ENCODE measurements at regions not wholly inside any gene's neighbourhood (a gene's known extent, or its start where the extent isn't known, plus 50 kb on each side); places are given as distances from the start of the nearest gene placed in this dataset.

DNA sequence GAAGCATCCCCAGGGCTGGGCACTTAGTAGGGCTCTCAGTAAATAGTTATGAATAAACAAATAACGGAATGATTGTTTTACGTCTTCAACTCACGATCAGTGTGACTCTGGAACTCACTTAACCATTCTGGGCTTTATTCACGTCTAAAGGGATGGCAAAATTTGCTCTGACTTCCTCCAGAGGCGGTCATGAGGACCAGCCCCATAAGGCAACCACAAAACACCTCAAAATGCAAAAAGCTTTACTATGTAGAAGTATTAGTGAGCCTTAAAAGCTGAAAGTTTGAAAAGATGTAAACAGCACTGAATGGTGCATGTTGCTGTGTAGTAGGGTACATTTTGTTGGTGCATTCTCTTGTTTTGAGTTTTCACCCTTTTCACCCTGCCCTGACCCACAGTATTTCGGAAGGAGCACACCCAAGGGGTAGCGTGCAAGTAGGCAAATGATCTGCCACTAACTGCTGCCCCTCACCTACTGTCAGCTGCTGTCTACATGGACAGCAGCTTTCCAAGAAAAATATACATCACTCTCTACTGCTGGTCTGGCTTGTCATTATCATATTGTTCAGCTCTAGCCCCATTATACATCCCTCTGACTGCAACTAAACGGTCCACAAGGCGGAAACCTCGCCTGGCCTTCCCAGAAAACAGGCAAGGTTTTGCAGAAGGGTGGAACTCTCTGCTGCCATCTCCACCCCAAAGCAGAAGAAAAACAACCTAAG lies 308.5 kb upstream of the PROK2 start:
- no peak for DNase-seq (ENCODE audit: low spot score in 2 of 2)
- TF ChIP-seq EP300 (IDR thresholded peaks at IDR 0.05) (no peak), POLR2A (IDR thresholded peaks at IDR 0.05) (no peak)
- TF ChIP-seq, protein P1, sequence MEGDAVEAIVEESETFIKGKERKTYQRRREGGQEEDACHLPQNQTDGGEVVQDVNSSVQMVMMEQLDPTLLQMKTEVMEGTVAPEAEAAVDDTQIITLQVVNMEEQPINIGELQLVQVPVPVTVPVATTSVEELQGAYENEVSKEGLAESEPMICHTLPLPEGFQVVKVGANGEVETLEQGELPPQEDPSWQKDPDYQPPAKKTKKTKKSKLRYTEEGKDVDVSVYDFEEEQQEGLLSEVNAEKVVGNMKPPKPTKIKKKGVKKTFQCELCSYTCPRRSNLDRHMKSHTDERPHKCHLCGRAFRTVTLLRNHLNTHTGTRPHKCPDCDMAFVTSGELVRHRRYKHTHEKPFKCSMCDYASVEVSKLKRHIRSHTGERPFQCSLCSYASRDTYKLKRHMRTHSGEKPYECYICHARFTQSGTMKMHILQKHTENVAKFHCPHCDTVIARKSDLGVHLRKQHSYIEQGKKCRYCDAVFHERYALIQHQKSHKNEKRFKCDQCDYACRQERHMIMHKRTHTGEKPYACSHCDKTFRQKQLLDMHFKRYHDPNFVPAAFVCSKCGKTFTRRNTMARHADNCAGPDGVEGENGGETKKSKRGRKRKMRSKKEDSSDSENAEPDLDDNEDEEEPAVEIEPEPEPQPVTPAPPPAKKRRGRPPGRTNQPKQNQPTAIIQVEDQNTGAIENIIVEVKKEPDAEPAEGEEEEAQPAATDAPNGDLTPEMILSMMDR (IDR thresholded peaks at IDR 0.05) = no peak
- no peaks in the 10 kb centered on the region for H3K27me3 ChIP-seq
- H3K27ac ChIP-seq = no peak overlapping the region
- no peaks in the 10 kb centered on the region for H3K4me1 ChIP-seq
- 83 to 87% methylated on average over 10 of the region's 10 CpGs for WGBS, 2 donors
- H3K36me3 ChIP-seq = no peaks in the 10 kb centered on the region
- no peak overlapping the region for H3K4me3 ChIP-seq
- no peaks in the 10 kb centered on the region for H3K9me3 ChIP-seq

DNA sequence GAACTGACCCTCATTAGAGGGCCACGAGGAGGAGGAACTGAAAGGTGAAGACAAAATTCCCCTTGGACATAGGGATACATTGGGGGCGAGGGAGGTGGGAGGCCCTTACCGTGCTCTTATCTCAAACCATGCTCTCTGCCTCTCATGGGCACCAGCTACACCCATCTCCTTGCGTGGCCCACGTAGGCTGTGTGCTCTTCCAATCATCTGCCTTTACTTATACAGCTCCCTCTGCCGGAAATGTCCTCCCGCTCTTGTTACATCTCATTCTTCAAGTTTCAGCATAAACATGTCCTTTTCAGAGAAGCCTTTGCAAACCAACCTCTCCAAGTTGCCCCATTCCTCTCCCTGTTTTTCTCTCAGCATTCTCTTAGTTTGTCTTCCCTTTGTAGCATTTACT lies 307.8 kb upstream of the PROK2 start:
- no peaks in the 10 kb centered on the region for H3K36me3 ChIP-seq
- no peaks in the 10 kb centered on the region for H3K27me3 ChIP-seq
- no peaks in the 10 kb centered on the region for H3K4me1 ChIP-seq
- TF ChIP-seq, protein P1 (IDR thresholded peaks at IDR 0.05) = no peak
- TF ChIP-seq POLR2A (IDR thresholded peaks at IDR 0.05) (no peak), EP300 (IDR thresholded peaks at IDR 0.05) (no peak)
- WGBS, 2 donors = 88 to 89% methylated on average over 7 of the region's 7 CpGs
- DNase-seq (ENCODE audit: low spot score in 2 of 2) = no peak
- H3K4me3 ChIP-seq = no peak overlapping the region
- H3K27ac ChIP-seq = no peak overlapping the region
- H3K9me3 ChIP-seq = no peaks in the 10 kb centered on the region

DNA sequence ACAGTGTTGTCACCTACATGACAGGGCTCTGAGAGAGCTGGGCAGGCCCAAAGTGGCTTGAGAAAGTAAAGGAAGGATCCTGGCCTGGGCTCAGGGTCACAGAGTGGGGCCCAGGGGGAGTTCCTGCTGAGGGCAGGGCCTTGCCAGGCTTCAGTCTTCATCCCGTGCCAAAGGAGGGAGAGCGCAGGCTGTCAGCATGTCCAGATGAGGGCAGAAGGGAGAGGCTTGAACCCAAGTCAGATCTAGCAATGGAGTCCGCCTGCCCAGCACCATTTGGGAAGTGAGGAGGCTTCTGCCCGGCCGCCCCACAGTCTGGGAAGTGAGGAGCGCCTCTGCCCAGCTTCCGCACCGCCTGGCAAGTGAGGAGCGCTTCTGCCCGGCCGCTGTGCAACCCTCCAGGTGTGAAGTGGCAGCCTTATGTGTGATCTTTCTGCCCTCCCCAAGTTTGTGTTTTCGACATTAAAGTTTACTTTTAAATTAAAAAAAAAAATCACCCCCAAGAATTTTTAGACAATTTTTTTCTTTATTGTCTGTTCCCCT lies 303.6 kb upstream of the PROK2 start:
- H3K27me3 ChIP-seq = no peaks in the 10 kb centered on the region
- H3K9me3 ChIP-seq = no peaks in the 10 kb centered on the region
- no peak overlapping the region for H3K27ac ChIP-seq
- H3K4me1 ChIP-seq = no peaks in the 10 kb centered on the region
- no peak overlapping the region for H3K4me3 ChIP-seq
- no peak for DNase-seq (ENCODE audit: low spot score in 2 of 2)
- no peaks in the 10 kb centered on the region for H3K36me3 ChIP-seq
- TF ChIP-seq EP300 (IDR thresholded peaks at IDR 0.05) = no peak
- no peak for TF ChIP-seq POLR2A (IDR thresholded peaks at IDR 0.05)
- TF ChIP-seq, protein P1 (IDR thresholded peaks at IDR 0.05) = no peak
- 94% methylated on average over 12 of the region's 12 CpGs for WGBS, 2 donors

DNA sequence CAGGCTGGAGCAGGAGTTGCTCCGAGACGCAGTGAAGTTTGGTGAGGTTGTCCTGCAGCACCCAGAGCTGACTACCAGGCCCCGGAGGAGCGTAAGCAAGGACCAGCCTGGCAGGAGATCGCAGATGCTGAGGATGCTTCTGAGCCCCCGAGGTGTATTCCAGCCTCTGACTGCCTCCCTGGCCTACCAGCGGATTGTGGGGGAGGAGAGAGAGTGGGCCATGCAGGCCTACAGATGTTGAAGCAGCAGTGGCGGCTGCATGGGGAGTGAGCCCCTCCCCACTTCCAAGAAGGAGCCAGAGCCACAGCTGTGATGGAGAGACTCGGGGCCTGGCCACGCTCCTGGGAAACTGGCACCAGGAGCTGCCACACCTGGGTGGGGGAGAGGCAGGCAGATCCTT lies 302.5 kb upstream of the PROK2 start:
- no peaks in the 10 kb centered on the region for H3K9me3 ChIP-seq
- no peak overlapping the region for H3K27ac ChIP-seq
- 94 to 96% methylated on average over 7 to 9 of the region's 10 CpGs for WGBS, 2 donors
- H3K36me3 ChIP-seq = no peaks in the 10 kb centered on the region
- H3K4me3 ChIP-seq = no peak overlapping the region
- no peaks in the 10 kb centered on the region for H3K27me3 ChIP-seq
- TF ChIP-seq, protein P1 (IDR thresholded peaks at IDR 0.05) = no peak
- TF ChIP-seq EP300 (IDR thresholded peaks at IDR 0.05) = no peak
- no peak for TF ChIP-seq POLR2A (IDR thresholded peaks at IDR 0.05)
- H3K4me1 ChIP-seq = peaks cover 0 to under 1% (median 0%) of the 10 kb centered on the region in 4 donors
- DNase-seq (ENCODE audit: low spot score in 2 of 2) = no peak

DNA sequence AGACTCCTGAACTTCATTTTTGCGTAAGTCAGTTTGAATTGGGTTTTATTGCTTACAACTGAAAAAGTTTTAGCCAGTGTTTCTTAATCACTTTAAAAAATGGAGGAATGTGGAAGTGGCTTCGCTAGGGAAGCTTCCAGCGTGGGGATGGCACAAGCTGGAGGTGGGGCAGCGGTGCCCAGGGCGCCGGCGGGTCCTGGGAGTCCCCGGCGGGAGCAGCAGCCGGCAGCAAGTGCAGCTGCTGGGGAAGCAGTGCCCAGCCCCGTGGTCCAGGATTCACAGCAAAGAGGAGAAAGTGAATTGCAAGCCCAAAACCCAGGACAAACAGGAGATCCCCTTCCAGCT lies 301.8 kb upstream of the PROK2 start:
- 81 to 88% methylated on average over 11 of the region's 11 CpGs for WGBS, 2 donors
- Histone ChIP-seq H3K27me3 (no peaks in the 10 kb centered on the region), H3K9me3 (no peaks in the 10 kb centered on the region), H3K36me3 (no peaks in the 10 kb centered on the region), H3K4me3 (no peak overlapping the region), H3K4me1 (peaks cover 0 to 5% (median 0%) of the 10 kb centered on the region in 4 donors), H3K27ac (no peak overlapping the region)
- no peak for TF ChIP-seq EP300 (IDR thresholded peaks at IDR 0.05)
- TF ChIP-seq, protein P1 (IDR thresholded peaks at IDR 0.05) = no peak
- TF ChIP-seq POLR2A (IDR thresholded peaks at IDR 0.05) = no peak
- no peak for DNase-seq (ENCODE audit: low spot score in 2 of 2)
